MCF 10A (cell line): ENCODE measurements at regions not wholly inside any gene's neighbourhood (a gene's known extent, or its start where the extent isn't known, plus 50 kb on each side); places are given as distances from the start of the nearest gene placed in this dataset.

ENCODE experiments used
- BruUV-seq: library from RNA; stranded (reverse); fragments of 400-500 nt; replicated peaks from 2 replicates; lab custom pipeline; 2021; lab: Mats Ljungman, UMichigan
- CTCF ChIA-PET: fragments of 300-600 bp; sonication (Branson Sonifier 250); formaldehyde crosslinking; extraction: SDS; loops from one replicate; lab custom pipeline; 2021; ENCODE audit warnings: antibody characterized with exemption, inconsistent platforms; lab: Yijun Ruan, JAX
- POLR2A ChIA-PET: fragments of 300-600, 350-650 bp; sonication (Branson Sonifier 250); formaldehyde crosslinking; extraction: SDS; loops from one replicate; lab custom pipeline; 2020; ENCODE audit warnings: antibody characterized with exemption, inconsistent platforms; lab: Yijun Ruan, JAX
- DNase-seq: peaks from one replicate; pipeline ENCODE4 v3.0.0-alpha.2; 2018; ENCODE audit not compliant: unreplicated experiment
- H3K27ac Mint-ChIP-seq: one replicate; pipeline ENCODE4 v1.8.0; 2022; ENCODE audit warnings: mild to moderate bottlenecking, low read depth, mixed read lengths; ENCODE audit not compliant: unreplicated experiment
- H3K27me3 Mint-ChIP-seq: one replicate; pipeline ENCODE4 v1.8.0; 2022; ENCODE audit warnings: mixed read lengths; ENCODE audit not compliant: insufficient read depth, unreplicated experiment
- H3K36me3 Mint-ChIP-seq: one replicate; pipeline ENCODE4 v1.8.0; 2022; ENCODE audit warnings: mild to moderate bottlenecking, moderate library complexity, mixed read lengths; ENCODE audit not compliant: insufficient read depth, unreplicated experiment
- H3K4me1 Mint-ChIP-seq: one replicate; pipeline ENCODE4 v1.8.0; 2022; ENCODE audit warnings: mixed read lengths; ENCODE audit not compliant: insufficient read depth, unreplicated experiment
- H3K4me3 Mint-ChIP-seq: one replicate; pipeline ENCODE4 v1.8.0; 2022; ENCODE audit warnings: mild to moderate bottlenecking, moderate library complexity, mixed read lengths; ENCODE audit not compliant: unreplicated experiment
- H3K9me3 Mint-ChIP-seq: one replicate; pipeline ENCODE4 v1.8.0; 2022; ENCODE audit warnings: mixed read lengths; ENCODE audit not compliant: unreplicated experiment
- intact Hi-C: fragments of 100-400 bp; cut with micrococcal nuclease; formaldehyde crosslinking; loops from 2 replicates; pipeline ENCODE4 v1.14.1; 2022
- TF ChIP-seq, protein P1 (sequence below): fragments of 200-600 bp; IDR thresholded peaks from one replicate; pipeline ENCODE4 v1.8.0; 2022; ENCODE audit warnings: antibody characterized with exemption, mild to moderate bottlenecking; ENCODE audit not compliant: unreplicated experiment

DNA sequence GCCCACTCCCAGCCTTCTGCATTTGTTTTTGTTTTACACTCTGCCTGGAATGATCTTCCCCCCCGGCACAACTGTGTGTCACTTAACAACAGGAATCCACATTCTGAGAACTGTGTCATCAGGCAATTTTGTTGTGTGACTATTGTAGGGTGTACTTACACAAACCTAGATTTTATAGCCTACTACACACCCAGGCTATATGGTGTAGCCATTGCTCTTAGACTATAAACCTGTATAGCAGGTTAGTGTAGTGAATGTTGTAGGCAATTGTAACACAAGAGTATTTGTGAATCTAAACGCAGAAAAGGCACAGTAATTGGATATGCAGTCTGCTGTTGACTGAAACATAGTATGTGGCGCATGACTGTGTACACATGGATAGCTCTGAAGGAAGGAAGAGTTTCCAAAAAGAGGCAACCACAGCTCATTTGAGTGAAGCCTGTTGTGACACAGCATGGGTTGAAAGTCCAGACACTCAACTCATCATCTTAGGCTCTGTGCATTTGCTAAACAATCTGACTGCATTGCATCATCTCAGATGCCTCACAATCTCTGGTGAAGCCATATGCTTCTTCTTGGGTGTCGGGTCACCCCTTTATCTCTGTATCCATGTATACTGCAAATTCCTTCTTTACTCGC lies 506.6 kb upstream of the SPHKAP start:
- TF ChIP-seq, protein P1, sequence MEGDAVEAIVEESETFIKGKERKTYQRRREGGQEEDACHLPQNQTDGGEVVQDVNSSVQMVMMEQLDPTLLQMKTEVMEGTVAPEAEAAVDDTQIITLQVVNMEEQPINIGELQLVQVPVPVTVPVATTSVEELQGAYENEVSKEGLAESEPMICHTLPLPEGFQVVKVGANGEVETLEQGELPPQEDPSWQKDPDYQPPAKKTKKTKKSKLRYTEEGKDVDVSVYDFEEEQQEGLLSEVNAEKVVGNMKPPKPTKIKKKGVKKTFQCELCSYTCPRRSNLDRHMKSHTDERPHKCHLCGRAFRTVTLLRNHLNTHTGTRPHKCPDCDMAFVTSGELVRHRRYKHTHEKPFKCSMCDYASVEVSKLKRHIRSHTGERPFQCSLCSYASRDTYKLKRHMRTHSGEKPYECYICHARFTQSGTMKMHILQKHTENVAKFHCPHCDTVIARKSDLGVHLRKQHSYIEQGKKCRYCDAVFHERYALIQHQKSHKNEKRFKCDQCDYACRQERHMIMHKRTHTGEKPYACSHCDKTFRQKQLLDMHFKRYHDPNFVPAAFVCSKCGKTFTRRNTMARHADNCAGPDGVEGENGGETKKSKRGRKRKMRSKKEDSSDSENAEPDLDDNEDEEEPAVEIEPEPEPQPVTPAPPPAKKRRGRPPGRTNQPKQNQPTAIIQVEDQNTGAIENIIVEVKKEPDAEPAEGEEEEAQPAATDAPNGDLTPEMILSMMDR: no peak
- no peaks in the 10 kb centered on the region for H3K27me3 Mint-ChIP-seq
- POLR2A ChIA-PET: no interaction called here
- intact Hi-C loops: no loop called here
- H3K27ac Mint-ChIP-seq: no peak overlapping the region
- DNase-seq: peak; percentile 53
- H3K4me3 Mint-ChIP-seq: no peak overlapping the region
- peaks cover 6% of the 10 kb centered on the region for H3K4me1 Mint-ChIP-seq
- no peaks in the 10 kb centered on the region for H3K36me3 Mint-ChIP-seq
- BruUV-seq: no TSS peak
- no peaks in the 10 kb centered on the region for H3K9me3 Mint-ChIP-seq
- CTCF ChIA-PET: interaction anchor here (0.5 to 1.5 kb wide), 6 partner anchors 8 to 587 kb away, joined by 3 to 6 read pairs (median 4); no protein-coding TSS in a partner anchor

- H3K4me3 Mint-ChIP-seq: no peak overlapping the region
- H3K27me3 Mint-ChIP-seq: no peaks in the 10 kb centered on the region
- intact Hi-C loops: loop anchor here (2.0 to 5.0 kb wide), 3 partner anchors 590 to 1035 kb away; partner anchors contain the start of gene PID1
- TF ChIP-seq, protein P1: no peak
- DNase-seq: no peak
- peaks cover 7% of the 10 kb centered on the region for H3K4me1 Mint-ChIP-seq
- BruUV-seq: no TSS peak
- CTCF ChIA-PET: interaction anchor here (0.5 to 2.4 kb wide), 18 partner anchors 8 to 1035 kb away, joined by 3 to 26 read pairs (median 4); no protein-coding TSS in a partner anchor
- no peak overlapping the region for H3K27ac Mint-ChIP-seq
- POLR2A ChIA-PET: interaction anchor here (1.6 kb wide), 1 partner anchor 904 kb away, joined by 5 read pairs; no protein-coding TSS in a partner anchor
- H3K9me3 Mint-ChIP-seq: no peaks in the 10 kb centered on the region
- H3K36me3 Mint-ChIP-seq: no peaks in the 10 kb centered on the region
Measured at GRCh38 chr2:228681979-228682378, 500.5 kb upstream of the SPHKAP start.

GRCh38 chr2:228681426-228681825 lies 499.9 kb upstream of the SPHKAP start:
- POLR2A ChIA-PET: interaction anchor here (1.6 kb wide), 1 partner anchor 905 kb away, joined by 5 read pairs; no protein-coding TSS in a partner anchor
- BruUV-seq: no TSS peak
- CTCF ChIA-PET: interaction anchor here (0.5 to 2.4 kb wide), 19 partner anchors 8 to 1035 kb away, joined by 3 to 26 read pairs (median 4); no protein-coding TSS in a partner anchor

GRCh38 chr2:228678110-228678509 lies 496.6 kb upstream of the SPHKAP start:
- TF ChIP-seq, protein P1: no peak
- peaks cover 14% of the 10 kb centered on the region for H3K27me3 Mint-ChIP-seq
- intact Hi-C loops: no loop called here
- DNase-seq: no peak
- no peaks in the 10 kb centered on the region for H3K9me3 Mint-ChIP-seq
- POLR2A ChIA-PET: no interaction called here
- no TSS peak for BruUV-seq
- no peak overlapping the region for H3K27ac Mint-ChIP-seq
- H3K4me3 Mint-ChIP-seq: no peak overlapping the region
- peaks cover 7% of the 10 kb centered on the region for H3K4me1 Mint-ChIP-seq
- no peaks in the 10 kb centered on the region for H3K36me3 Mint-ChIP-seq
- CTCF ChIA-PET: interaction anchor here (0.7 to 1.6 kb wide), 4 partner anchors 10 to 1040 kb away, joined by 3 to 6 read pairs (median 3); no protein-coding TSS in a partner anchor

More at GRCh38 chr2:228681426-228681825, 499.9 kb upstream of the SPHKAP start:
- Mint-ChIP-seq H3K27ac (no peak overlapping the region), H3K4me3 (no peak overlapping the region), H3K9me3 (no peaks in the 10 kb centered on the region), H3K27me3 (no peaks in the 10 kb centered on the region), H3K4me1 (peaks cover 7% of the 10 kb centered on the region), H3K36me3 (no peaks in the 10 kb centered on the region)
- TF ChIP-seq, protein P1: peak; percentile 65
- peak; percentile 67 for DNase-seq
- intact Hi-C loops: loop anchor here (2.0 to 5.0 kb wide), 3 partner anchors 591 to 1036 kb away; partner anchors contain the start of gene PID1
